ENCODE measurements at regions not wholly inside any gene's neighbourhood (a gene's known extent, or its start where the extent isn't known, plus 50 kb on each side); places are given as distances from the start of the nearest gene placed in this dataset.

DNA sequence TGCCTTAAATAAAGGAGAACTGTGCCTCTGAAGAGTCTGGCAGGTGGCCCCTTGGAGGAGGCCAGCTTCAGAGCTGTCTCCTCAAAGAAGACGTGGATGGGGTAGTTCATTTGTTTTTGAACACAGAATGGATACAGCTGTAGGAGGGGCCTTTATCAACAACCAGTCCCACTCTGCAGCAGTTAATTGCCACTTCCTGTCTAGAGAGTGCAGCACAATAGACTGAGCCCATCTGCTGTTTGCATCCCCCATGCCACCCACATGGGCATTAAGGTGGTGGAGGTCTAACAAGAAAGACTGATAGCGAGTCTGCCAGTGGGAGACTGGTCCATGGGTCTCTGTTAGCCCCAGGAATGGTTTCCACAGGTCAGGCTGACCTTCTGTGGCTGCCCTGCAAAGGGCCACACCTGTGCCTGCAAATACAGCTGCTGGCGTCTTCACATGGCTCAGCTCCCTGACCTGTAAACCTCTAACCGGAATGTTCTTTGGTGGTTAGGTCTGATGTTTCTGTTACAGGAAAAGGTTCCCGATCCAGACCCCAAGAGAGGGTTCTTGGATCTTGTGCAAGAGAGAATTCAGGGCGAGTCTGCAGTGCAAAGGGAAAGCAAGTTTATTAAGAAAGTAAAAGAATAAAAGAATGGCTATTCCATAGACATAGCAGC, 153.3 kb upstream of the ITGA6 start:
- no peak overlapping the region for H3K27ac ChIP-seq (ENCODE audit: low read depth, low read length)
- intact Hi-C loops (cut with micrococcal nuclease), result no loop called here
- no peak overlapping the region for H3K9ac ChIP-seq (ENCODE audit: low read length)
- RAD21 ChIA-PET (ENCODE audit: low non-redundant PET in 1 of 2, low total read pairs in 2 of 2, uncharacterized antibody in 2 of 2, unreplicated experiment in 2 of 2), result no interaction called here
- no peaks in the 10 kb centered on the region for H3K79me2 ChIP-seq (ENCODE audit: insufficient read depth, low read length)
- no peak for DNase-seq (ENCODE audit: low read depth, low spot score)
- H3K9me3 ChIP-seq (ENCODE audit: control insufficient read depth in 1 of 2, insufficient read depth in 1 of 2, low read depth in 1 of 2, low read length in 2 of 2), result 0 out of 4 replicates have a peak, but pooled peaks cover 0 to 3% of the 10 kb centered on the region in 2 experiments
- CTCF ChIA-PET, result no interaction called here
- H3K4me3 ChIP-seq (replicated peaks in 1 of 2; ENCODE audit: low read depth in 1 of 2, low read length in 2 of 2), result no peak overlapping the region
- no TSS peak for BruUV-seq (replicated peaks)
- H3K4me2 ChIP-seq (ENCODE audit: low read length), result no peak overlapping the region
- H3K27me3 ChIP-seq (ENCODE audit: insufficient read depth, low read length), result no peaks in the 10 kb centered on the region
- no peaks in the 10 kb centered on the region for H3K4me1 ChIP-seq (ENCODE audit: control insufficient read depth in 1 of 2, insufficient read depth in 2 of 2, low read length in 2 of 2)
- ATAC-seq, result no peak
- POLR2A ChIA-PET, result no interaction called here
- TF ChIP-seq ELF1 (IDR thresholded peaks at IDR 0.05; ENCODE audit: borderline replicate concordance, low read depth), result no peak
- no peak for TF ChIP-seq CTCF (IDR thresholded peaks at IDR 0.05 in 2 of 3, conservative IDR thresholded peaks at IDR 0.05 in 1 of 3; ENCODE audit: borderline replicate concordance in 1 of 3, insufficient read depth in 1 of 3, low read depth in 2 of 3, low read length in 2 of 3)
- no peak for TF ChIP-seq YY1 (IDR thresholded peaks at IDR 0.05; ENCODE audit: extremely low read depth, insufficient replicate concordance, low read depth, low read length)
- no peak for TF ChIP-seq SP1 (IDR thresholded peaks at IDR 0.05; ENCODE audit: low read depth)
- no peak for TF ChIP-seq RAD21 (IDR thresholded peaks at IDR 0.05; ENCODE audit: low read depth)
- TF ChIP-seq POLR2AphosphoS5 (IDR thresholded peaks at IDR 0.05; ENCODE audit: low read depth, low read length), result no peak
- TF ChIP-seq EZH2 (IDR thresholded peaks at IDR 0.05), result no peak
- no peak for TF ChIP-seq CBX3 (IDR thresholded peaks at IDR 0.05; ENCODE audit: low read depth)
- no peak for TF ChIP-seq EGR1 (IDR thresholded peaks at IDR 0.05; ENCODE audit: low read depth)
- TF ChIP-seq, protein P1, sequence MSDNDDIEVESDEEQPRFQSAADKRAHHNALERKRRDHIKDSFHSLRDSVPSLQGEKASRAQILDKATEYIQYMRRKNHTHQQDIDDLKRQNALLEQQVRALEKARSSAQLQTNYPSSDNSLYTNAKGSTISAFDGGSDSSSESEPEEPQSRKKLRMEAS (IDR thresholded peaks at IDR 0.05), result no peak
- no peaks in the 10 kb centered on the region for H3K9me2 ChIP-seq (ENCODE audit: insufficient read depth)
- H3K36me3 ChIP-seq (ENCODE audit: control insufficient read depth in 1 of 2, insufficient read depth in 2 of 2, low read length in 2 of 2), result no peaks in the 10 kb centered on the region
- H4K20me1 ChIP-seq (ENCODE audit: insufficient read depth), result no peaks in the 10 kb centered on the region
- H2AFZ ChIP-seq (ENCODE audit: low read depth, low read length, poor library complexity, severe bottlenecking), result no peak overlapping the region

Data from HCT116 (cell line).